HCT116 (cell line): ENCODE measurements at regions not wholly inside any gene's neighbourhood (a gene's known extent, or its start where the extent isn't known, plus 50 kb on each side); places are given as distances from the start of the nearest gene placed in this dataset.

Experiments
- ATAC-seq: fragments of 200-7000 bp; cut with Tn5 transposase; 2 replicates; pipeline ENCODE4 v1.9.1; 2020; ENCODE audit warnings: mild to moderate bottlenecking, moderate library complexity
- BruUV-seq: library from RNA; stranded (reverse); fragments of 400-500 nt; replicated peaks from 2 replicates; lab custom pipeline; 2021; lab: Mats Ljungman, UMichigan
- CTCF ChIA-PET: fragments of 300-600 bp; sonication (Branson Sonifier 250); formaldehyde crosslinking; loops from one replicate; lab custom pipeline; 2021; ENCODE audit warnings: antibody characterized with exemption; lab: Charles Lee
- POLR2A ChIA-PET: fragments of 300-600, 350-600 bp; sonication (Branson Sonifier 250); formaldehyde crosslinking; loops from one replicate; lab custom pipeline; 2021; ENCODE audit warnings: antibody characterized with exemption; lab: Charles Lee
- RAD21 ChIA-PET, 2 experiments: fragments of 300-600 bp; sonication (Branson Sonifier 250); formaldehyde crosslinking; loops; one replicate each; lab custom pipeline; 2023; ENCODE audit warnings: low total read pairs in 2 of 2; ENCODE audit not compliant: uncharacterized antibody in 2 of 2, unreplicated experiment in 2 of 2, low non-redundant PET in 1 of 2; lab: Charles Lee
- DNase-seq: peaks from one replicate; pipeline ENCODE4 v3.0.0-alpha.2; 2010; ENCODE audit warnings: low read depth, low spot score
- H2AFZ ChIP-seq: fragments of 200-600 bp; shearing (Covaris generic), sonication (generic); 2 replicates; pipeline ENCODE4 v1.6.1; 2017; ENCODE audit warnings: low read depth, mixed run types, mixed read lengths, antibody characterized with exemption, low read length; ENCODE audit not compliant: poor library complexity, severe bottlenecking
- H3K27ac ChIP-seq: 2 replicates; pipeline ENCODE4 v1.5.1; 2012; ENCODE audit warnings: low read depth, low read length
- H3K27me3 ChIP-seq: fragments of 200-600 bp; sonication (generic); 2 replicates; pipeline ENCODE4 v1.6.1; 2016; ENCODE audit warnings: mixed run types, low read length, mixed read lengths; ENCODE audit not compliant: insufficient read depth
- H3K36me3 ChIP-seq, 2 experiments: fragments of 200-500 bp in 1 of 2; fragments of 200-600 bp in 1 of 2; sonication (Bioruptor generic) in 1 of 2; sonication (generic) in 1 of 2; 2 replicates each; pipeline versions ENCODE4 v1.5.1 to v1.6.1; 2014 to 2016; ENCODE audit warnings: low read length in 2 of 2, inconsistent platforms in 1 of 2, mixed read lengths in 1 of 2, mixed run types in 1 of 2; ENCODE audit not compliant: insufficient read depth in 2 of 2, control insufficient read depth in 1 of 2
- H3K4me1 ChIP-seq, 2 experiments: fragments of 200-600 bp in 1 of 2; sonication (generic) in 1 of 2; 2 replicates each; pipeline versions ENCODE4 v1.5.1 to v1.6.1; 2012 to 2017; ENCODE audit warnings: low read length in 2 of 2, inconsistent platforms in 1 of 2, mild to moderate bottlenecking in 1 of 2, mixed read lengths in 1 of 2, mixed run types in 1 of 2, moderate library complexity in 1 of 2; ENCODE audit not compliant: insufficient read depth in 2 of 2, control insufficient read depth in 1 of 2
- H3K4me2 ChIP-seq: fragments of 200-600 bp; sonication (generic); 2 replicates; pipeline ENCODE4 v1.6.1; 2017; ENCODE audit warnings: mixed run types, low read length, mixed read lengths
- H3K4me3 ChIP-seq, 2 experiments: fragments of 200-600 bp in 1 of 2; sonication (generic) in 1 of 2; replicated peaks in 1 of 2; 2 replicates each; pipeline ENCODE4 v1.5.1; 2011 to 2016; ENCODE audit warnings: low read length in 2 of 2, control low read depth in 1 of 2, low read depth in 1 of 2, mild to moderate bottlenecking in 1 of 2, mixed read lengths in 1 of 2, mixed run types in 1 of 2
- H3K79me2 ChIP-seq: fragments of 200-600 bp; sonication (generic); 2 replicates; pipeline ENCODE4 v1.6.1; 2017; ENCODE audit warnings: mild to moderate bottlenecking, mixed run types, low read length, moderate library complexity, mixed read lengths; ENCODE audit not compliant: insufficient read depth
- H3K9ac ChIP-seq: fragments of 200-600 bp; sonication (generic); 2 replicates; pipeline ENCODE4 v1.6.1; 2016; ENCODE audit warnings: low read length, mixed read lengths
- H3K9me2 ChIP-seq: fragments of 200-600 bp; sonication (generic), shearing (Covaris generic); 2 replicates; pipeline ENCODE4 v1.6.1; 2017; ENCODE audit warnings: mixed run types, mild to moderate bottlenecking, moderate library complexity; ENCODE audit not compliant: insufficient read depth
- H3K9me3 ChIP-seq, 2 experiments: fragments of 200-500 bp in 1 of 2; fragments of 200-600 bp in 1 of 2; sonication (Bioruptor generic) in 1 of 2; sonication (generic) in 1 of 2; 2 replicates each; pipeline ENCODE4 v1.6.1; 2014 to 2017; ENCODE audit warnings: low read length in 2 of 2, mixed read lengths in 2 of 2, inconsistent platforms in 1 of 2, low read depth in 1 of 2, mild to moderate bottlenecking in 1 of 2, mixed run types in 1 of 2, moderate library complexity in 1 of 2; ENCODE audit not compliant: control insufficient read depth in 1 of 2, insufficient read depth in 1 of 2
- H4K20me1 ChIP-seq: fragments of 200-600 bp; sonication (generic), shearing (Covaris generic); 2 replicates; pipeline ENCODE4 v1.6.1; 2017; ENCODE audit warnings: mixed run types, mild to moderate bottlenecking, moderate library complexity; ENCODE audit not compliant: insufficient read depth
- CBX3 ChIP-seq: IDR thresholded peaks from 2 replicates; pipeline ENCODE4 v1.6.1; 2012; ENCODE audit warnings: low read depth
- EGR1 ChIP-seq: IDR thresholded peaks from 2 replicates; pipeline ENCODE4 v1.6.1; 2012; ENCODE audit warnings: low read depth
- EZH2phosphoT487 ChIP-seq: fragments of 200-600 bp; IDR thresholded peaks from 2 replicates; pipeline ENCODE4 v1.6.1; 2018; ENCODE audit warnings: antibody characterized with exemption, borderline replicate concordance
- JUND ChIP-seq: IDR thresholded peaks from 2 replicates; pipeline ENCODE4 v1.6.1; 2012
- POLR2AphosphoS5 ChIP-seq: IDR thresholded peaks from 2 replicates; pipeline ENCODE4 v1.6.1; 2011; ENCODE audit warnings: mild to moderate bottlenecking, low read depth, low read length, moderate library complexity
- RAD21 ChIP-seq: IDR thresholded peaks from 2 replicates; pipeline ENCODE4 v1.6.1; 2012; ENCODE audit warnings: low read depth, mild to moderate bottlenecking
- SRF ChIP-seq: IDR thresholded peaks from 2 replicates; pipeline ENCODE4 v1.6.1; 2012; ENCODE audit warnings: low read depth
- YY1 ChIP-seq: IDR thresholded peaks from 2 replicates; pipeline ENCODE4 v1.6.1; 2011; ENCODE audit warnings: low read length, low read depth, moderate library complexity, mild to moderate bottlenecking; ENCODE audit not compliant: insufficient replicate concordance; ENCODE audit errors: extremely low read depth
- ZFX ChIP-seq: fragments of 450-650 bp; IDR thresholded peaks from 2 replicates; pipeline ENCODE4 v1.6.1; 2017
- intact Hi-C: fragments of 100-400 bp; cut with micrococcal nuclease; formaldehyde crosslinking; loops from 2 replicates; pipeline ENCODE4 v1.10.0; 2022
- TF ChIP-seq, protein P1 (sequence below): IDR thresholded peaks from 2 replicates; pipeline ENCODE4 v1.6.1; 2011; ENCODE audit warnings: mild to moderate bottlenecking, low read length, moderate library complexity; ENCODE audit not compliant: insufficient replicate concordance; ENCODE audit errors: extremely low read depth
- TF ChIP-seq, protein P2 (sequence below), 3 experiments: fragments of 200-600 bp in 1 of 3; sonication (generic) in 1 of 3; IDR thresholded peaks in 2 of 3; conservative IDR thresholded peaks in 1 of 3; 2 replicates each; pipeline ENCODE4 v1.5.1; 2012 to 2017; ENCODE audit warnings: low read depth in 2 of 3, low read length in 2 of 3, antibody characterized with exemption in 1 of 3, borderline replicate concordance in 1 of 3, control low read depth in 1 of 3, mild to moderate bottlenecking in 1 of 3, mixed read lengths in 1 of 3, mixed run types in 1 of 3, moderate library complexity in 1 of 3; ENCODE audit not compliant: insufficient read depth in 1 of 3
- TF ChIP-seq, protein P3 (sequence below): IDR thresholded peaks from 2 replicates; pipeline ENCODE4 v1.6.1; 2012

DNA sequence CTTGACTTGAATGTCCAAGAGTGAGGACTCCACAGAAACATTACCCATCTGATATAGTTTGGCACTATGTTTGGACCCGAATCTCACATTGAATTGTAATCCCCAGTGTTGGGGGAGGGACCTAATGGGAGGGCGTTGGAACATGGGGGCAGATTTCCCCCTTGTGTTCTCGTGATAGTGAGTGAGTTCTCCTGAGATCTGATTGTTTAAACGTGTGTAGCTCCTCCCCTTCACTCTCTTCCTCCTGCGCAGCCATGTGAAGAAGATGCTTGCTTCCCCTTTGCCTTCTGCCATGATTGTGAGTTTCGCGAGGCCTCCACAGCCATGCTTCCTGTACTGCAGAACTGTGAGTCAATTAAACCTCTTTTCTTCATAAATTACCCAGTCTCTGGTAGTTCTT is 273.9 kb upstream of the TBC1D5 start:
- Histone ChIP-seq H3K27ac (no peak overlapping the region), H3K4me2 (no peak overlapping the region), H3K9me2 (no peaks in the 10 kb centered on the region), H3K9ac (no peak overlapping the region), H4K20me1 (no peaks in the 10 kb centered on the region), H3K4me1 (no peaks in the 10 kb centered on the region), H3K79me2 (no peaks in the 10 kb centered on the region), H3K9me3 (no peaks in the 10 kb centered on the region), H3K4me3 (no peak overlapping the region), H3K36me3 (no peaks in the 10 kb centered on the region), H2AFZ (no peak overlapping the region), H3K27me3 (no peaks in the 10 kb centered on the region)
- TF ChIP-seq, protein P1, sequence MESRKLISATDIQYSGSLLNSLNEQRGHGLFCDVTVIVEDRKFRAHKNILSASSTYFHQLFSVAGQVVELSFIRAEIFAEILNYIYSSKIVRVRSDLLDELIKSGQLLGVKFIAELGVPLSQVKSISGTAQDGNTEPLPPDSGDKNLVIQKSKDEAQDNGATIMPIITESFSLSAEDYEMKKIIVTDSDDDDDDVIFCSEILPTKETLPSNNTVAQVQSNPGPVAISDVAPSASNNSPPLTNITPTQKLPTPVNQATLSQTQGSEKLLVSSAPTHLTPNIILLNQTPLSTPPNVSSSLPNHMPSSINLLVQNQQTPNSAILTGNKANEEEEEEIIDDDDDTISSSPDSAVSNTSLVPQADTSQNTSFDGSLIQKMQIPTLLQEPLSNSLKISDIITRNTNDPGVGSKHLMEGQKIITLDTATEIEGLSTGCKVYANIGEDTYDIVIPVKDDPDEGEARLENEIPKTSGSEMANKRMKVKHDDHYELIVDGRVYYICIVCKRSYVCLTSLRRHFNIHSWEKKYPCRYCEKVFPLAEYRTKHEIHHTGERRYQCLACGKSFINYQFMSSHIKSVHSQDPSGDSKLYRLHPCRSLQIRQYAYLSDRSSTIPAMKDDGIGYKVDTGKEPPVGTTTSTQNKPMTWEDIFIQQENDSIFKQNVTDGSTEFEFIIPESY, result no peak
- TF ChIP-seq, protein P2, sequence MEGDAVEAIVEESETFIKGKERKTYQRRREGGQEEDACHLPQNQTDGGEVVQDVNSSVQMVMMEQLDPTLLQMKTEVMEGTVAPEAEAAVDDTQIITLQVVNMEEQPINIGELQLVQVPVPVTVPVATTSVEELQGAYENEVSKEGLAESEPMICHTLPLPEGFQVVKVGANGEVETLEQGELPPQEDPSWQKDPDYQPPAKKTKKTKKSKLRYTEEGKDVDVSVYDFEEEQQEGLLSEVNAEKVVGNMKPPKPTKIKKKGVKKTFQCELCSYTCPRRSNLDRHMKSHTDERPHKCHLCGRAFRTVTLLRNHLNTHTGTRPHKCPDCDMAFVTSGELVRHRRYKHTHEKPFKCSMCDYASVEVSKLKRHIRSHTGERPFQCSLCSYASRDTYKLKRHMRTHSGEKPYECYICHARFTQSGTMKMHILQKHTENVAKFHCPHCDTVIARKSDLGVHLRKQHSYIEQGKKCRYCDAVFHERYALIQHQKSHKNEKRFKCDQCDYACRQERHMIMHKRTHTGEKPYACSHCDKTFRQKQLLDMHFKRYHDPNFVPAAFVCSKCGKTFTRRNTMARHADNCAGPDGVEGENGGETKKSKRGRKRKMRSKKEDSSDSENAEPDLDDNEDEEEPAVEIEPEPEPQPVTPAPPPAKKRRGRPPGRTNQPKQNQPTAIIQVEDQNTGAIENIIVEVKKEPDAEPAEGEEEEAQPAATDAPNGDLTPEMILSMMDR (IDR thresholded peaks at IDR 0.05 in 2 of 3, conservative IDR thresholded peaks at IDR 0.05 in 1 of 3; ENCODE audit: borderline replicate concordance in 1 of 3, insufficient read depth in 1 of 3, low read depth in 2 of 3, low read length in 2 of 3), result no peak
- TF ChIP-seq, protein P3, sequence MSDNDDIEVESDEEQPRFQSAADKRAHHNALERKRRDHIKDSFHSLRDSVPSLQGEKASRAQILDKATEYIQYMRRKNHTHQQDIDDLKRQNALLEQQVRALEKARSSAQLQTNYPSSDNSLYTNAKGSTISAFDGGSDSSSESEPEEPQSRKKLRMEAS, result no peak
- no peak for TF ChIP-seq EZH2phosphoT487
- TF ChIP-seq JUND, result no peak
- no peak for TF ChIP-seq YY1
- no peak for TF ChIP-seq RAD21
- TF ChIP-seq SRF, result no peak
- no peak for TF ChIP-seq ZFX
- TF ChIP-seq POLR2AphosphoS5, result no peak
- no peak for TF ChIP-seq CBX3
- no peak for TF ChIP-seq EGR1
- ChIA-PET RAD21 (no interaction called here), POLR2A (no interaction called here), CTCF (no interaction called here)
- BruUV-seq, result no TSS peak
- intact Hi-C loops, result no loop called here
- no peak for ATAC-seq
- no peak for DNase-seq
